ENCODE measurements at regions not wholly inside any gene's neighbourhood (a gene's known extent, or its start where the extent isn't known, plus 50 kb on each side); places are given as distances from the start of the nearest gene placed in this dataset.
A peak's percentile ranks its signal among the peaks of the same experiment; 100 is the strongest.

- DNase-seq (ENCODE audit: low read depth in 2 of 2): peak in 1 of 2 donors; percentile 5
Measured at GRCh38 chr12:3964439-3964838, 91.2 kb upstream of the PARP11 start.

GRCh38 chr12:3962631-3963483 lies 89.7 kb upstream of the PARP11 start:
- no peak for DNase-seq (ENCODE audit: low read depth in 2 of 2)

GRCh38 chr12:3961591-3961990 lies 88.4 kb upstream of the PARP11 start:
- no peak for DNase-seq (ENCODE audit: low read depth in 2 of 2)

- DNase-seq (ENCODE audit: low read depth in 2 of 2): no peak
Measured at GRCh38 chr12:3959799-3960560, 86.8 kb upstream of the PARP11 start.

- DNase-seq (ENCODE audit: low read depth in 2 of 2): no peak
Measured at GRCh38 chr12:3958534-3958933, 85.3 kb upstream of the PARP11 start.

- no peak for DNase-seq (ENCODE audit: low read depth in 2 of 2)
Measured at GRCh38 chr12:3951380-3952135, 78.4 kb upstream of the PARP11 start.

GRCh38 chr12:3950714-3951320 lies 77.6 kb upstream of the PARP11 start:
- no peak for DNase-seq (ENCODE audit: low read depth in 2 of 2)

- DNase-seq (ENCODE audit: low read depth in 2 of 2): no peak
Measured at GRCh38 chr12:3947781-3948180, 74.6 kb upstream of the PARP11 start.

- DNase-seq (ENCODE audit: low read depth in 2 of 2): no peak
Measured at GRCh38 chr12:3945671-3946070, 72.5 kb upstream of the PARP11 start.

- DNase-seq (ENCODE audit: low read depth in 2 of 2): no peak
Measured at GRCh38 chr12:3944620-3945019, 71.4 kb upstream of the PARP11 start.

- no peak for DNase-seq (ENCODE audit: low read depth in 2 of 2)
Measured at GRCh38 chr12:3938042-3938544, 64.9 kb upstream of the PARP11 start.

- DNase-seq (ENCODE audit: low read depth in 2 of 2): no peak
Measured at GRCh38 chr12:3935078-3935477, 61.9 kb upstream of the PARP11 start.

GRCh38 chr12:3933819-3934192 lies 60.6 kb upstream of the PARP11 start:
- DNase-seq (ENCODE audit: low read depth in 2 of 2): no peak

GRCh38 chr12:3933074-3933818 lies 60.0 kb upstream of the PARP11 start:
- no peak for DNase-seq (ENCODE audit: low read depth in 2 of 2)

GRCh38 chr12:3931776-3932175 lies 58.6 kb upstream of the PARP11 start:
- DNase-seq (ENCODE audit: low read depth in 2 of 2): no peak

- no peak for DNase-seq (ENCODE audit: low read depth in 2 of 2)
Measured at GRCh38 chr12:3931206-3931605, 58.0 kb upstream of the PARP11 start.

GRCh38 chr12:3929875-3930615 lies 56.8 kb upstream of the PARP11 start:
- DNase-seq (ENCODE audit: low read depth in 2 of 2): no peak

GRCh38 chr12:3928538-3929184 lies 55.5 kb upstream of the PARP11 start:
- DNase-seq (ENCODE audit: low read depth in 2 of 2): no peak

- DNase-seq (ENCODE audit: low read depth in 2 of 2): no peak
Measured at GRCh38 chr12:3925621-3926020, 52.4 kb upstream of the PARP11 start.

GRCh38 chr12:3924761-3925160 lies 51.6 kb upstream of the PARP11 start:
- no peak for DNase-seq (ENCODE audit: low read depth in 2 of 2)
